ENCODE measurements at regions not wholly inside any gene's neighbourhood (a gene's known extent, or its start where the extent isn't known, plus 50 kb on each side); places are given as distances from the start of the nearest gene placed in this dataset.

- DNase-seq, result no peak
Measured at GRCh38 chr22:48222742-48223487, 1460.5 kb downstream of the TBC1D22A start.

- DNase-seq, result no peak
Measured at GRCh38 chr22:48218889-48219420, 1456.5 kb downstream of the TBC1D22A start.

GRCh38 chr22:48217596-48217995 lies 1455.1 kb downstream of the TBC1D22A start:
- no peak for DNase-seq

GRCh38 chr22:48212727-48213126 lies 1450.3 kb downstream of the TBC1D22A start:
- DNase-seq, result no peak

- DNase-seq, result no peak
Measured at GRCh38 chr22:48210812-48211211, 1448.4 kb downstream of the TBC1D22A start.

GRCh38 chr22:48210198-48210580 lies 1447.7 kb downstream of the TBC1D22A start:
- DNase-seq, result no peak

- no peak for DNase-seq
Measured at GRCh38 chr22:48209473-48210197, 1447.2 kb downstream of the TBC1D22A start.

- no peak for DNase-seq
Measured at GRCh38 chr22:48208894-48209293, 1446.4 kb downstream of the TBC1D22A start.

- no peak for DNase-seq
Measured at GRCh38 chr22:48207919-48208535, 1445.6 kb downstream of the TBC1D22A start.

- DNase-seq, result no peak
Measured at GRCh38 chr22:48205790-48206189, 1443.3 kb downstream of the TBC1D22A start.

GRCh38 chr22:48205161-48205560 lies 1442.7 kb downstream of the TBC1D22A start:
- no peak for DNase-seq

GRCh38 chr22:48204296-48204695 lies 1441.8 kb downstream of the TBC1D22A start:
- no peak for DNase-seq

- no peak for DNase-seq
Measured at GRCh38 chr22:48199667-48200066, 1437.2 kb downstream of the TBC1D22A start.

GRCh38 chr22:48198489-48199459 lies 1436.3 kb downstream of the TBC1D22A start:
- DNase-seq, result no peak

GRCh38 chr22:48197189-48197690 lies 1434.8 kb downstream of the TBC1D22A start:
- no peak for DNase-seq

- DNase-seq, result no peak
Measured at GRCh38 chr22:48192920-48193319, 1430.5 kb downstream of the TBC1D22A start.

- no peak for DNase-seq
Measured at GRCh38 chr22:48192071-48192470, 1429.6 kb downstream of the TBC1D22A start.

GRCh38 chr22:48188231-48188721 lies 1425.8 kb downstream of the TBC1D22A start:
- DNase-seq, result no peak

GRCh38 chr22:48187356-48187755 lies 1424.9 kb downstream of the TBC1D22A start:
- no peak for DNase-seq

- DNase-seq, result no peak
Measured at GRCh38 chr22:48186146-48186790, 1423.8 kb downstream of the TBC1D22A start.

Measured in NCI-H1105 (cell line).